Stimulated activated memory B cell treated with anti-CD40 and anti-IgM and Interleukin-4, amounts not matched to agents 10 μg/mL and 1 μg/mL and 100 μg/mL, for 72 hours (primary cell): ENCODE measurements at regions not wholly inside any gene's neighbourhood (a gene's known extent, or its start where the extent isn't known, plus 50 kb on each side); places are given as distances from the start of the nearest gene placed in this dataset.

Experiments used
- ATAC-seq: fragments of 150-1000 bp; cut with Tn5 transposase; 2 replicates; pipeline ENCODE4 v1.10.0; 2021
- H3K27ac Mint-ChIP-seq: one replicate; pipeline ENCODE4 v1.8.0; 2022; ENCODE audit warnings: mild to moderate bottlenecking, mixed read lengths
- H3K27me3 Mint-ChIP-seq: one replicate; pipeline ENCODE4 v1.8.0; 2022; ENCODE audit warnings: mixed read lengths
- H3K36me3 Mint-ChIP-seq: one replicate; pipeline ENCODE4 v1.8.0; 2022; ENCODE audit warnings: mixed read lengths
- H3K4me1 Mint-ChIP-seq: one replicate; pipeline ENCODE4 v1.8.0; 2022; ENCODE audit warnings: mixed read lengths
- H3K4me3 Mint-ChIP-seq: one replicate; pipeline ENCODE4 v1.8.0; 2022; ENCODE audit warnings: mild to moderate bottlenecking, moderate library complexity, mixed read lengths
- H3K9me3 Mint-ChIP-seq: one replicate; pipeline ENCODE4 v1.8.0; 2022; ENCODE audit warnings: mixed read lengths

GRCh38 chr19:30919737-30920136 lies 429.5 kb downstream of the TSHZ3 start:
- no peak for ATAC-seq
- no peak overlapping the region for H3K4me3 Mint-ChIP-seq
- no peaks in the 10 kb centered on the region for H3K4me1 Mint-ChIP-seq
- no peaks in the 10 kb centered on the region for H3K36me3 Mint-ChIP-seq
- peaks cover 10% of the 10 kb centered on the region for H3K9me3 Mint-ChIP-seq
- H3K27me3 Mint-ChIP-seq: no peaks in the 10 kb centered on the region
- H3K27ac Mint-ChIP-seq: no peak overlapping the region

- H3K9me3 Mint-ChIP-seq: peaks cover 11% of the 10 kb centered on the region
- no peaks in the 10 kb centered on the region for H3K4me1 Mint-ChIP-seq
- H3K27ac Mint-ChIP-seq: no peak overlapping the region
- H3K27me3 Mint-ChIP-seq: no peaks in the 10 kb centered on the region
- H3K36me3 Mint-ChIP-seq: no peaks in the 10 kb centered on the region
- no peak for ATAC-seq
- H3K4me3 Mint-ChIP-seq: no peak overlapping the region
These were observed 433.0 kb downstream of the TSHZ3 start for GRCh38 chr19:30916238-30916637.

- H3K9me3 Mint-ChIP-seq: peaks cover 4% of the 10 kb centered on the region
- H3K27ac Mint-ChIP-seq: no peak overlapping the region
- no peaks in the 10 kb centered on the region for H3K36me3 Mint-ChIP-seq
- ATAC-seq: no peak
- no peak overlapping the region for H3K4me3 Mint-ChIP-seq
- H3K27me3 Mint-ChIP-seq: no peaks in the 10 kb centered on the region
- no peaks in the 10 kb centered on the region for H3K4me1 Mint-ChIP-seq
These were observed 437.7 kb downstream of the TSHZ3 start for GRCh38 chr19:30911491-30911890.

GRCh38 chr19:30910485-30911240 lies 438.6 kb downstream of the TSHZ3 start:
- no peak for ATAC-seq
- no peaks in the 10 kb centered on the region for H3K27me3 Mint-ChIP-seq
- H3K4me3 Mint-ChIP-seq: no peak overlapping the region
- H3K9me3 Mint-ChIP-seq: peaks cover 4% of the 10 kb centered on the region
- no peak overlapping the region for H3K27ac Mint-ChIP-seq
- H3K36me3 Mint-ChIP-seq: no peaks in the 10 kb centered on the region
- H3K4me1 Mint-ChIP-seq: no peaks in the 10 kb centered on the region

GRCh38 chr19:30909216-30909615 lies 440.0 kb downstream of the TSHZ3 start:
- Mint-ChIP-seq H3K27ac (no peak overlapping the region), H3K4me3 (no peak overlapping the region), H3K27me3 (no peaks in the 10 kb centered on the region), H3K36me3 (no peaks in the 10 kb centered on the region), H3K4me1 (no peaks in the 10 kb centered on the region), H3K9me3 (peaks cover 4% of the 10 kb centered on the region)
- ATAC-seq: no peak

GRCh38 chr19:30908262-30908771 lies 440.9 kb downstream of the TSHZ3 start:
- H3K4me1 Mint-ChIP-seq: no peaks in the 10 kb centered on the region
- no peak overlapping the region for H3K27ac Mint-ChIP-seq
- peaks cover 8% of the 10 kb centered on the region for H3K9me3 Mint-ChIP-seq
- H3K36me3 Mint-ChIP-seq: no peaks in the 10 kb centered on the region
- no peak for ATAC-seq
- H3K27me3 Mint-ChIP-seq: no peaks in the 10 kb centered on the region
- H3K4me3 Mint-ChIP-seq: no peak overlapping the region

GRCh38 chr19:30906871-30907270 lies 442.4 kb downstream of the TSHZ3 start:
- H3K27me3 Mint-ChIP-seq: no peaks in the 10 kb centered on the region
- no peaks in the 10 kb centered on the region for H3K4me1 Mint-ChIP-seq
- H3K27ac Mint-ChIP-seq: no peak overlapping the region
- peaks cover 7% of the 10 kb centered on the region for H3K9me3 Mint-ChIP-seq
- no peaks in the 10 kb centered on the region for H3K36me3 Mint-ChIP-seq
- H3K4me3 Mint-ChIP-seq: no peak overlapping the region
- ATAC-seq: no peak

GRCh38 chr19:30900051-30900450 lies 449.2 kb downstream of the TSHZ3 start:
- Mint-ChIP-seq H3K27me3 (no peaks in the 10 kb centered on the region), H3K27ac (no peak overlapping the region)

GRCh38 chr19:30898353-30899103 lies 450.7 kb downstream of the TSHZ3 start:
- no peak overlapping the region for H3K27ac Mint-ChIP-seq
- no peaks in the 10 kb centered on the region for H3K4me1 Mint-ChIP-seq
- H3K27me3 Mint-ChIP-seq: no peaks in the 10 kb centered on the region
- no peak overlapping the region for H3K4me3 Mint-ChIP-seq
- peaks cover 5% of the 10 kb centered on the region for H3K9me3 Mint-ChIP-seq
- H3K36me3 Mint-ChIP-seq: no peaks in the 10 kb centered on the region
- no peak for ATAC-seq

More at GRCh38 chr19:30900051-30900450, 449.2 kb downstream of the TSHZ3 start:
- no peak overlapping the region for H3K4me3 Mint-ChIP-seq
- no peak for ATAC-seq
- no peaks in the 10 kb centered on the region for H3K4me1 Mint-ChIP-seq
- H3K9me3 Mint-ChIP-seq: peaks cover 7% of the 10 kb centered on the region
- no peaks in the 10 kb centered on the region for H3K36me3 Mint-ChIP-seq

GRCh38 chr19:30897553-30897952 lies 451.7 kb downstream of the TSHZ3 start:
- Mint-ChIP-seq H3K4me3 (no peak overlapping the region), H3K27ac (no peak overlapping the region), H3K4me1 (no peaks in the 10 kb centered on the region), H3K36me3 (no peaks in the 10 kb centered on the region), H3K9me3 (peaks cover 5% of the 10 kb centered on the region), H3K27me3 (no peaks in the 10 kb centered on the region)
- ATAC-seq: no peak

GRCh38 chr19:30897034-30897433 lies 452.2 kb downstream of the TSHZ3 start:
- H3K27me3 Mint-ChIP-seq: no peaks in the 10 kb centered on the region
- no peak overlapping the region for H3K4me3 Mint-ChIP-seq
- no peak overlapping the region for H3K27ac Mint-ChIP-seq
- ATAC-seq: no peak
- H3K36me3 Mint-ChIP-seq: no peaks in the 10 kb centered on the region
- H3K4me1 Mint-ChIP-seq: no peaks in the 10 kb centered on the region
- H3K9me3 Mint-ChIP-seq: peaks cover 3% of the 10 kb centered on the region

- no peak overlapping the region for H3K4me3 Mint-ChIP-seq
- peaks cover 5% of the 10 kb centered on the region for H3K9me3 Mint-ChIP-seq
- H3K4me1 Mint-ChIP-seq: no peaks in the 10 kb centered on the region
- H3K36me3 Mint-ChIP-seq: no peaks in the 10 kb centered on the region
- no peak for ATAC-seq
- H3K27me3 Mint-ChIP-seq: no peaks in the 10 kb centered on the region
- H3K27ac Mint-ChIP-seq: no peak overlapping the region
These were observed 452.7 kb downstream of the TSHZ3 start for GRCh38 chr19:30896554-30896953.

- no peak overlapping the region for H3K4me3 Mint-ChIP-seq
- no peaks in the 10 kb centered on the region for H3K4me1 Mint-ChIP-seq
- H3K9me3 Mint-ChIP-seq: peaks cover 6% of the 10 kb centered on the region
- no peak overlapping the region for H3K27ac Mint-ChIP-seq
- H3K27me3 Mint-ChIP-seq: no peaks in the 10 kb centered on the region
- ATAC-seq: no peak
- no peaks in the 10 kb centered on the region for H3K36me3 Mint-ChIP-seq
These were observed 453.3 kb downstream of the TSHZ3 start for GRCh38 chr19:30895946-30896345.

- H3K27me3 Mint-ChIP-seq: no peaks in the 10 kb centered on the region
- ATAC-seq: no peak
- no peak overlapping the region for H3K4me3 Mint-ChIP-seq
- no peaks in the 10 kb centered on the region for H3K4me1 Mint-ChIP-seq
- H3K9me3 Mint-ChIP-seq: peaks cover 6% of the 10 kb centered on the region
- H3K27ac Mint-ChIP-seq: no peak overlapping the region
- no peaks in the 10 kb centered on the region for H3K36me3 Mint-ChIP-seq
These were observed 458.2 kb downstream of the TSHZ3 start for GRCh38 chr19:30891051-30891450.

- Mint-ChIP-seq H3K9me3 (peaks cover 6% of the 10 kb centered on the region), H3K4me1 (no peaks in the 10 kb centered on the region), H3K4me3 (no peak overlapping the region), H3K27ac (no peak overlapping the region), H3K36me3 (no peaks in the 10 kb centered on the region), H3K27me3 (no peaks in the 10 kb centered on the region)
- ATAC-seq: no peak
These were observed 459.2 kb downstream of the TSHZ3 start for GRCh38 chr19:30890033-30890432.

GRCh38 chr19:30888937-30889336 lies 460.3 kb downstream of the TSHZ3 start:
- Mint-ChIP-seq H3K27ac (no peak overlapping the region), H3K9me3 (peaks cover 6% of the 10 kb centered on the region), H3K36me3 (no peaks in the 10 kb centered on the region), H3K4me3 (no peak overlapping the region), H3K27me3 (no peaks in the 10 kb centered on the region), H3K4me1 (no peaks in the 10 kb centered on the region)
- no peak for ATAC-seq
